ENCODE measurements at regions not wholly inside any gene's neighbourhood (a gene's known extent, or its start where the extent isn't known, plus 50 kb on each side); places are given as distances from the start of the nearest gene placed in this dataset.

DNA sequence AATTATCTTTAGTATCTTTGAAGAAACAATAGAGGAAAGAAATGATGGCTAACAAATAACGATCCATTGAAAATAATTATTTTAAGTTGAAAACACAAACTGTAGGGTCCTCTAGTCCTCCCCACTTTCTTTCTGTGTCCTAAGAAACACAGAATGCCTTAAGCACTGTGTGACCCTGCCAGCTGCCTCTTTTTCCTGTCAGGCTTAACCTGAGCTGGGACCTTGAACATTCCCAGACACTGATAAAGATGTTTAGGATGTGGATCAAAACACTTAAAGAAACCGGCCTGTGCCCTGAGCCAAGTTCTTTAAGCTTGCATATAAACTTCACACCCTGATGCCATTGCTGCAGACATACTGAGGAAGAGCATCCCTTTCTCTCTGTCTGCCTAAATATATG lies 755.4 kb upstream of the VRK2 start:
- TF ChIP-seq CTCF (IDR thresholded peaks at IDR 0.05; ENCODE audit: extremely low read depth in 1 of 2, insufficient read depth in 1 of 2, low read depth in 1 of 2, low read length in 2 of 2) (no peak), EZH2 (IDR thresholded peaks at IDR 0.05; ENCODE audit: borderline replicate concordance, low read depth, low read length, severe bottlenecking) (no peak), FOS (IDR thresholded peaks at IDR 0.05; ENCODE audit: borderline replicate concordance, insufficient read depth, low read length) (no peak), POLR2A (IDR thresholded peaks at IDR 0.05; ENCODE audit: low read depth, low read length) (no peak), GATA2 (IDR thresholded peaks at IDR 0.05; ENCODE audit: insufficient read depth, insufficient read length, low read depth, low read length) (no peak)
- TF ChIP-seq, protein P1, sequence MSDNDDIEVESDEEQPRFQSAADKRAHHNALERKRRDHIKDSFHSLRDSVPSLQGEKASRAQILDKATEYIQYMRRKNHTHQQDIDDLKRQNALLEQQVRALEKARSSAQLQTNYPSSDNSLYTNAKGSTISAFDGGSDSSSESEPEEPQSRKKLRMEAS (IDR thresholded peaks at IDR 0.05; ENCODE audit: insufficient read depth, insufficient read length), result no peak

All from endothelial cell of umbilical vein (primary cell).